Sciatic nerve (tissue), 2 donors: ENCODE measurements at regions not wholly inside any gene's neighbourhood (a gene's known extent, or its start where the extent isn't known, plus 50 kb on each side); places are given as distances from the start of the nearest gene placed in this dataset.

Experiments used
- ATAC-seq: fragments of 200-7000 bp; cut with Tn5 transposase; one replicate; pipeline ENCODE4 v1.9.1; 2020; ENCODE audit warnings: mild to moderate bottlenecking, moderate library complexity
- DNase-seq: peaks from one replicate; pipeline ENCODE4 v3.0.0-alpha.2; 2020; ENCODE audit warnings: low spot score
- intact Hi-C: fragments of 100-400 bp; cut with DNase I; formaldehyde crosslinking; loops from one replicate; pipeline ENCODE4 v1.14.2; 2022
- donor health status: DM: no; HTN: no; CAD: no.
- donor health status: DM: no; HTN: no; CAD: no.

DNA sequence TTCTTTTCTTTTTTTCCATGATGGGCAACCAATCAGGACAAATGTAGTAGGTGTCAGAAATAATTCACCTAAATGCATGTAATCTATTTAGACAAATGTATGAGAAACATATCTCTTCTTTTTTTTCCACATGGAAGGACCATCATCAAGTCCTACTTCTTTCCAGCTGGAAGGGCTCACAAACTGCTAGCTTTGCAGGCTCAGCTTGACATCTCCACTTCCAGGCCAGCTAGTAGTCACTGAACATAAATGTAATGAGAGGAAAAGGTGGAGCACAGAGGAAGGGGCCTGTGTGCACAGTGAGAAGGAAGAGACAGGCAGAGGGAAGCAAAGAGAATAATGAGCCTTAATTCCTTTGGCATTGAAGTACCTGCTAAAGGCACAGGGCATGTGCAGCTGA, 504.9 kb downstream of the MCTP2 start:
- no peak for DNase-seq
- ATAC-seq = no peak
- intact Hi-C loops = no loop called here

DNA sequence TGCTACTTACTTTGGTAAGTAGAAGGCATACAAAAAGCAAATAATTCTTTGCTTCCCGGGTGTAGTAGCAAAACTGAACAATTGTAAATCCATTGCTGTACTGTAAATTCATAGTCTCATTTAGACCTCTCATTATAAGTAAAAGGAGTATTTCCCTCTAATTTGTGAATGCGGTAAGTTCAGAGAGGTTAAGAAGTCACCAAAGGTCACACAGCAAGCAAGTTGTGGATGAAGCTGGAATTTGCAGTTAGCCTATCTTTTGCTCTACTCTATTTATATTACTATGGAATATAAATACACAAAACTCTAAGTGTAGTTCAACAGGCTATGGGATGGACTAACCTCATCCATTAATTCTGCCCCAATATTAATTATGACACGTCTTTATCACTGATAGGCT, 508.3 kb downstream of the MCTP2 start:
- intact Hi-C loops = no loop called here
- ATAC-seq (no peak), DNase-seq (no peak)

DNA sequence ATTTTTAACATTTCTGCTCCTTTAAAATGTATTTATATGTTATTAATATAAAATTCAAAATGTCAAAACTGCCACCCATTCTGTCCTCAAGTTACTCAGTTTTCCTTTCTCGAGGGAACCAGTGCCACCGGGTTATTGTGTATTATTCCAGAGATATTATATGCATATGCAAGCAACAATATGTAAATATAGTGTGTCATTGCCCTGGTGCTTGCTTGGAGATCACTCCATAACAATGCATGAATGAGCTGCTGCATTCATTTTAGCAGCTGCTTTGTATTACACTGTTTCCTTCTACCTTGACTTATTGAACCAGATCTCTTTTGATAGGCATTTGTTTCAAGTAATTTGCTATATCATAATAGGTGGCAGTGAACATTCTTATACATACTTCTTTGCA, 509.1 kb downstream of the MCTP2 start:
- intact Hi-C loops = no loop called here
- ATAC-seq = no peak
- no peak for DNase-seq

DNA sequence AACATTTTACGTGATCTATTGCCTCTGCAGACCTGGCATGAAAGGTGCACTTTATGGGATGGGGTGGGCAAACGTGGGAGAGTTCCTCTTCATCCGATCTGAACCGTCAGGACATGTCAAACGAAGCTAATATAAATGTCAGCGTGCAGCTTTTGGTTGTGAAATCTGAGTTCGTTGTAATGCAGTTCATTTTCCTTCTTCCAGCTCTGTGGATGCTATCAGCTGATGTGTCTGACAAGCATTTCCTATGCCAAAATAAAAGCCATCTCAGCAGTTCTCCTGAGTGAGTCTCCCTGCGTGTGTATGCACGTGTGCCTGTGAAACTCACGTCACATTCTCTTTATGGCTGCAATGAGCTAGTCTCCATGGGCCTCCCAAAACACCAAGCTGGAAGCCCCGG, 512.3 kb downstream of the MCTP2 start:
- intact Hi-C loops = no loop called here
- DNase-seq (no peak), ATAC-seq (no peak)

DNA sequence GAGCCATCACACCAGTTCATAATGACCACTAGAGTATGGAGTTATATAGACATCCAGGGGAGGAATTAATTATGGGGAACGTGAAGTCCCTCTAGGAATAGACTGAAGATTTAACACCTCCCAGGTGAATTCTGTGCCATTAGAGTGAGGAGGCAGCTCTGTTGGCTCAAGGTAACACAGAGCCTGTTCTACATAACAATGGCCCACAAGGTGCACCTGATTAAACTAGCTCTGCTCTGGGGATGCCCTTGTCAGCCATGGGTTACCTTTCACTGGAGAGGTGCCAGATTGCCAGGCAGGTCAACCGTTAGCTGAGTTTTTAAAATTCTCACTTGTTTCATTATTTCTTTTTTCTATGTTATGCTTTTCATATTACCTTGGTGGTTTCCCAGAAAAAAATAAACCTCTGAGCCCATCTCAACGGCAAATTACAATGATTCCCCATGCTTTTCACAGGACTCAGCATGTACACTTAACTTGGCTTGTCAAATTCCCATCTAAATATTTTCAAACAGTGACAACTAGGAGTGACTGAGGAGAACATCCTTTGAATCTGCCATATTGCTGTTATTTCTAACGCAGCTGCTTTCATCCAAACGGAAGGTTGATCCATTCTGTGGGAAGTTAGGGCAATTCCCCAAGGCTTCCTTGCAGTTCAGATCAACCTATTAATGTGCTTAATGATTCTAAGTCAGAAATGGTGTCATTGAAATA, 512.9 kb downstream of the MCTP2 start:
- intact Hi-C loops = no loop called here
- DNase-seq = no peak
- ATAC-seq = no peak

DNA sequence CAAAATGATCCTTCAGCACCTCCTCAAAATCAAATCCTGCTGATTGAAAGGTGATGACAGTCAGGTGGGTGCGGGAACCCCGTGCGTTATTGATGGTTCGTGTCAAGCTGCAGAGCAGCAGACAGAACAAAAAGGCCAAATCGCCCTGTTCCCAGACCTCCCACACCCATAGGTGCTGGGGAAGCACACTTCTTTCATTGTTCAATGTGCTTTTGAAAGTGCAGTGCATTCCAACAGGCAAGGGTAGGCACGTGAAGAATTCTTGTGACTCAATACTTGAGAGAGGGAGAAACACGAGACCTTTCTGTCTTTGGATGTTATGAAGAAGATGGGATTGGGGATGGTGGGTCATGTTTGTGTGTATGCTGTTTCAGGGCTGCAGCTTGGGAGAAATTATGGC, 514.0 kb downstream of the MCTP2 start:
- intact Hi-C loops = no loop called here
- ATAC-seq (no peak), DNase-seq (no peak)

DNA sequence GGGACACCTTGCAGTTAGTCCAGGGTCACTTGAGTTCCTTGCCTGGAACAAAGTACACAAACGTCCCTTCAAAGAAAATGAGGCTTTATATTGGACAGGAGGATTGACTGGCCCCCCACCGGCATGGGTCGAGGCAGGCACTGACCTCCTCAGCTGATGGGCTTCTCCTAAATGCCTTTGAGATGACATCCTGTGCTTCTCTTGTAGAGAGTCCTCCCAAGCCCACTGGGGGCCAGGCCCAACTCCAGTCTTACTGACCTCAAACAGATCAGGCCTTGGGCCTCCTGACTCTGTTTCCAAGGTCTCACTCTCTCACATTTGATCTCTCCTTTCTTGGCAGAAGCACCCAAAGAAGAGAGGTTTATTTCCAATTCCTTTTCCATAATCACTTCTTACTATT, 516.1 kb downstream of the MCTP2 start:
- DNase-seq (no peak), ATAC-seq (no peak)
- intact Hi-C loops = loop anchor here (2.0 kb wide), 1 partner anchor 47 kb away; no protein-coding TSS in a partner anchor

DNA sequence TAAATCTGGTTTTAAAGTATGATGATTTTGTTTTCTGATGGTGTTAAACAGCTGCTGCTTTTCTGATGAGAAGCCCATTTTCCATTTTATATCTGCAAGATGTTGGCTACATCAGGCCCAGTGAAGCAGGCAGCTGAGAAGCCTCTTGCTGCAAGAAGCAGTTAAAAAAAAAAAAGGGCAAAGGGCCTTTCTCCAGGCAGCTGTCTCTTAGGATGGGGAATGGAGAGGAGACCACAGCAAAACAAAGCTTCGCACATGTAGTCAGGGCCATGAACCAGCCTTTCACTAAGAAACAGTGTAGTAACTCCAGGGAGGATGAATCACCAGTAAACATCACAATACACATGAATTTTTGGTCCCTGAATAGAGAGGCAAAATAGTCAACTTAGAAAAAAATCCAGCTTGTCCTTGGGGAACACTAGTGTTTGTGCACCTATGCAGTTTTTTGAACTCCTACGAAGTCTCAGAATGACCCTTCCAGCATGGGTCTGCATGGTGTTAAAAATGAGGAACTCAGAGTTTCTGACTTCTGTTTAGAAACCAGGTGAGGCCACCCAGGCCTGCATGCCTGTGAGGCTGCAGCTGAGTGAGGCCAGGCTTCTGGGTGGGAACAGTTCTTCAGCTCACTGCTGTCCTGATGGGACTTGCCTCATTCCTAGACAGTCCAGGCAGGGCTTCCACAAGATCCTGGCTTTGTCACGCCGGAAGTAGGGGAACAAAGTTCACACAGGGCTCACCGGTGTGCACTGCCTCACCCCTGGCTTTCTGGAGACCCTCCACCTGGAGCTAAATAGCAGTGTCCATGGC, 518.7 kb downstream of the MCTP2 start:
- ATAC-seq (peak; percentile 99), DNase-seq (peak; percentile 57)
- intact Hi-C loops = no loop called here

DNA sequence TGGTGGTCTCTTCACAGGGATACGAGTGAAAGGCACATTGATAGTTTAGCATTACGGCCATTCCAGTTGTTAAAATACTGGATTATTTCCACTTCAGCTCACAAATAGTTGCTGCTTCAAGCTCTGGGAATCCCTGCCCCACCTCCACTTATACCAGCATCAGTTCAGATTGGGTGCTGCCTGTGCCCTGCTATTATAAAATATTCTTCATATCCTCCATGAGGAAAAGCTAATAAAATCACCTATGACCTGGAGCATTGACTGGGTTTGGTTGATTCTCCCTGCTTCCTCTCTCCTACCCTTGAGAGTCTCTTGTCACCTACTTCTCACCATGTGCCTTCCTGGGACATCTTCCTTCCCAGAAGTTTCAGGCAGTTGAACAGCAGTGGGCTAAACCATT, 529.0 kb downstream of the MCTP2 start:
- ATAC-seq (no peak), DNase-seq (no peak)
- intact Hi-C loops = no loop called here

DNA sequence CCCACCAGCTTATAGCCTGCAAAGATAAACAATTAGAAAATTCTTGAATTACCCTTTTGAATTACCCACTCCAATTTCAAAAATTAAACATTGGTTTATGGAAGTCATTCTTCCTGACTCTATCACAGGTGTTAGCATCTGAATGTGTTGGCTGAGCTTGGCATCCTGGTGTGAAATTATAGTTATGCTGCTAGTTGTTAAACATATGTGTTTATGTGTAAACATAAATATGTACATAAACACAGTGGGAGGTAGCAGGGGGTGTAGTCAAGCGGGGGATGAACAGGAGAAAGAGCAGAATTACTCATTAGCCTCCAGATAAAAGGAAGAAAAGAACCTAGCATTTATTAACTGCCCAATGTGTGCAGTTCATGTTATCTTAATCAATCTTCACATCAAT, 530.2 kb downstream of the MCTP2 start:
- no peak for ATAC-seq

DNA sequence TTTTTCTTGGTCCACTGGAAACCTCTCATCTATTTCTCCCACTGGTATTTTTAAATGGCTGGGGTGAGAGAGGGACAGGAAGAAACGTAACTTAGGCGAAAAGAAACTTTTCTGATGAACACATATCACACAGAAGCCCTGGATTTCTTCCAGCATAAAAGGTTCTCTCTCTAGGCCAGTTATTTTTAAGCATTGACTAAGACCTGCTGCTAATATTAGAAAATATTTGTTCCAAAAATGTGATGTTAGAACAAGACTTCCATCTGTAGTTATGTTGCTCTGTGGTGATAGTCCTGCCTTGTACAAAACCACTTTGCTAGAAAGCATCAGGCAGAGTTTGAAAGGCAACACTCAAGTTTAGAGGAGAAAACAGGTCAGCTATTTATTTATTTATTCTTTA, 537.7 kb downstream of the MCTP2 start:
- ATAC-seq (peak; percentile 38), DNase-seq (no peak)
- intact Hi-C loops = no loop called here

More for the DNA sequence above, 530.2 kb downstream of the MCTP2 start:
- intact Hi-C loops = no loop called here
- DNase-seq = no peak

DNA sequence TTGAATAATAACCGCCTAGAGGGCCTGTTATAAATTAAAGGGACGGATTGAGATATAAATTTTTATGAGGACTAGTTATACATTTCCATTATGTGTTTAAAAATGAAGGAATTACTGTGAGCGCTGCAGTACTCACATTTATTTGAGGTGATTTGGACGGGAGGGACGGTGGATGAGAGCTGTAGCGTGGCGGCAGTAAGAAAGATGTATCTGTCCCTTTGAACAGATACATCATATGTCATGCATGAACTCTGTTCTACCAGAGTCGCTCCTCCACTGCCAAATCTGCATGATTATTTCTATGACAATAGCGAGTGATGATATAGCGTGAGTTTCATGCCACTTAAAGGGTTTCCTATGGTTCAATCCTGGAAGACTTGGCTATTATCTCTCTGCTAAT, 538.8 kb downstream of the MCTP2 start:
- intact Hi-C loops = no loop called here
- DNase-seq = no peak
- ATAC-seq = no peak

DNA sequence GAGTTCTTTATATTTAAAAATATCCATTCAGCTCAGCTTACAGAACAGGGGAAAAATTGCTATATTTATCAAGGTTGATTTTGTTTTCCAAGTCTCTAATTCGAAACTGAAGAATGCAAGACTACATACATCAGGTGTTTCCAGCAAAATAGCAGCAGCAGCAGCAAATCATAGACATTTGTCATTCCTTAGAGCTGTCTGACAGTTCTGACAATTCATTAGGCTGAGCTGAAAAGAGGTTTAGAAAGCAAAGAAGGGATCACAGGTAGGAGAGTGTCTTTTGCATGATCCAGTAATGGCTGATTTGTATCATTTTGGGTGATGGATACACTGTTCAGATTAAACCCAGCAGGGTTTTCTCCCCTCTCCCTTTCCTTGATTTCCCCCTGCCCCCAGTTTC, 545.7 kb downstream of the MCTP2 start:
- no peak for ATAC-seq
- no peak for DNase-seq
- intact Hi-C loops = no loop called here

DNA sequence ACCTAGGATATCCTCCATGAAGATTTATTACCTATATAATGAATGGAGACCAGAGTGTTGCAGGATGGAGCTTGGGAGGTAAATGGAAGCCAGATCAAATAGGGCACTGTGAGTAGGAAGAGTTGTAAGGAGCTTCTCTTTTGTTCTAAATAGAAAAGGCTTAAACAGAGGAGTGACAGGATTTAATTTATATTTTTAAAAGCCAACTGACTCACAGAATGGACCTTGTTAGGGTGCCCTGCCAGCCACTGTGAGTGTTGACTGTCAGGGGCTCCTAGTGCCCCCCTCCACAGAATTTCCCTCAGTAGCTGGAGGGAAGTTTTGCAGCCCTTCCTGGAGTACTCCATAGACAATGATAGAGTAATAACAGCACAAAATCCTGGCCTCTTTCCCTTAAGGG, 547.5 kb downstream of the MCTP2 start:
- no peak for ATAC-seq

DNA sequence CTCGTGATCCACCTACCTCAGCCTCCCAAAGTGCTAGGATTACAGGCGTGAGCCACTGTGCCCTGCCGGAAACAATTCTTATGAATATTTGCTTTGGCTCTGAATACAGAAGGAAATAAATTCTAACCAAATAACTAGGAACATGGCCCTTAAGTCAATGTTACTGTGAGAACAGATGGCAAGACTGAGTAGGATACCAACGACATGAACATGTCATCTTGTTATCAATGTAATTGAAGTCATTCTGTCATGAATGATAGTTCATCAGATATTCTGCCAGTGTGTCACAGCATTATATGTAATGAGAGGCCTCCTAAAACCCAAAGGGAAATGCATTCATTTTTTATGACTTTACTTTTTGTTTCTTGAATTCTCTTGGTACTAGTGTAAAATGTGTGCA, 548.8 kb downstream of the MCTP2 start:
- DNase-seq (no peak), ATAC-seq (no peak)
- intact Hi-C loops = no loop called here

More for the DNA sequence above, 547.5 kb downstream of the MCTP2 start:
- DNase-seq = no peak
- intact Hi-C loops = no loop called here

DNA sequence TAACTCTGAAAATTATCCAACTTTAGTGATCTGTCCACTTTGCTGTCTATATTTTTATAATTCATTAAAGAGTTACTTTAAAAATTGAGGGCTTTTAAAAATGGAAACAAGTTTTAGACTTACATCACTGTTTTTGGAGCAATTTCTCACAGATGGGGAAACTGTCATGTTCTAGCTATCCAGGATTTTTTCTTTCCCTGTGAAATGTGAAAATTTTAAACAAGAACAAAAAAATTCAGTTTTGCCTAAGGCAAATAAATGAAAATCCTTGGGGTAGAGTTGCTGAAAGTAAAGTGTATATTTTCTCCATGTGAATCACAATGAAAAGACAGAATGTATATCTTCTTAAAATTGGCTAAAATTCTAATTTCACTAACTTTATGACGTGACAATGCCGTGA, 553.7 kb downstream of the MCTP2 start:
- DNase-seq (no peak), ATAC-seq (no peak)
- intact Hi-C loops = no loop called here

DNA sequence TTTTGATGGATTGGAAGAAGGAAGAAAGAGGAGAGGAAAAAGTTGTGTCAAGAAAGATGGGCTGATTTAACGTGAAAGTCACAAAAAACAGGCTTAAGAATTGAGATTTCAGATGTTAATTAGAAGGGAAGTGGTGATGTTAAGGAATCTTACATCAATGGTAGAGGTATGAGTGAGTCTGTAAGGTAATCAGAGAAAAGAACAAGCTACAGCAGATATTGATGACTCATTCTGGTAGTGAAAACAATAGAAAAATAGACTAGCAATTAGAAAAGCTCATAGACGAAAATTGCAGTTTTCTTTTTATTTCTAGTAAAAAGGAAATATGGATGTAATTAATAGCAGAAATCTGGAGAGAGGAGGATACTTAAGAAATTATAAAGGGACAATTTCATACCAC, 559.6 kb downstream of the MCTP2 start:
- intact Hi-C loops = no loop called here
- ATAC-seq = no peak

DNA sequence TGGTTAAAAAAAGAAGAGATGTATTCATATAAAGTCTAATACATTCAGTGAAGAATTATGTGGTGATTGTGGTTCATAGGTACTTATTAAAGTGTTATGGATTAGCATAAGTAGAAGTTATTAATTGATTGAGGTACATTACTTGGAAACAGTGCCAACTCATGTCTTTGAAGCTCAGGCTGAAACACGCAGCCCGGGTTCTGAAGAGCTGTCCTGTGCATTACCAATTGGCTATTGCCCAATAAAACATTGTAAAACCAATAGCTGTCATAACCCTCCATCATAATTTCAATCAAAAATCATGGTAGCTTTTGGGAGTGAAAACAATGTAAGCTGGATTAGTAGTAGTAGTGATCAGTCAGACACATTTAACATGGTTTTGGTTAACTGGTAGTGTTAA, 560.1 kb downstream of the MCTP2 start:
- intact Hi-C loops = no loop called here
- DNase-seq (no peak), ATAC-seq (no peak)

More for the DNA sequence above, 559.6 kb downstream of the MCTP2 start:
- no peak for DNase-seq

DNA sequence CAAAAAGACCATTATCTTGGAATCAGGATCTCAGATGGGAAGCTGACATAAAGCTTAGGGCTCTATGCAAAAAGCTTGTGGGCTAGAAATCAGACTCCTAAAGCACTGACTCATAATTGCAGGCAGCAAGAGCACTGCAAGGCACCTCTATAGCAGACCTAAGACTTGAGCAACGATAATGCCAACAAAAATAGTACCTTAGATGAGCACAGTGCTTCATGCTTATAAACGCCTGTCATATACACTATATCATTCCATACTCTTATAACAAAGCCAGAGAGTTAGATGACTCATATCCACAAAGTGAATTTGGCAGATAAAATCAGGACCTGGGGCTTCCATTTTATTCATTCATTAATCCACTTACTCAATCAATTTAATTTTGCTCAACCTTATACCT, 560.8 kb downstream of the MCTP2 start:
- intact Hi-C loops = no loop called here
- ATAC-seq (no peak), DNase-seq (no peak)

DNA sequence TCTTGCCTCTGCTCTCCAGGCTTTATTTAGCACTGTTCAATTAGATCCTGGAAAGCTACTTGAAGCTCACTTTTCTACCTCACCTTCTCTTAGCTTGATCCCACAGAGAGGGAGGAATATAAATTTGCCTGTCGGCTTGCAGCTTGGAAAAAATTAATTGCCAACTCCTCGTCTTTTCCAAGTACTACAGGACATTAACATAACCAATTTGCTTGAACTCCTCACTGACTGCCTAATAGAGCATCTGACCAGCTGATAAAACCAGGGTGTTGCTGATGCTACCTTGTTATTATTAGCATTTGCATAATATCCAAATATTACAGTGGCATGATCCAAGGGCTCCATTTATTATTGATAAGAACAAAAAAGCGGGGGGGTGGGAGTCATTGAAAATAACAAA, 561.8 kb downstream of the MCTP2 start:
- ATAC-seq (no peak), DNase-seq (no peak)
- intact Hi-C loops = no loop called here

DNA sequence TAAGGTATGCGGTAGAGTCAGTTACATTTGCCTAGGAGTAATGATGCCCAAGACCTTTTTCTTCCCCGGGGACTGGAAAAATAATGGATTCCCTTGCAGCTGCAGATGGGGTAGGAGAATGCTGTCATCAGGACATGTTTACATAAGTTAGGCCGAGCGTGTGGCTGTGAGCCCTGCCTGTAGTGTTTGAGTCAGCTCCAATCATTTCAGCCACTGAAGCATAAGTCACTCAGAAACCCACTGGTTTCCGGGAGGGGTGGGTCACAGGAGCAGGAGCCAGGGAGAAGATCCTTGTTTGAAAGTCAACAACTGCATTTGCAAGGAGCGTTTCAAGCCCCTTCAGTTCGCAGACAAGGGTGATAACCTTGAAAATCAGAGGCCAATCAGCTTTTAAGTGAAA, 562.3 kb downstream of the MCTP2 start:
- intact Hi-C loops = loop anchor here (2.0 kb wide), 1 partner anchor 47 kb away; no protein-coding TSS in a partner anchor
- no peak for DNase-seq
- no peak for ATAC-seq
